Sigmoid colon (tissue), 6 donors: ENCODE measurements at regions not wholly inside any gene's neighbourhood (a gene's known extent, or its start where the extent isn't known, plus 50 kb on each side); places are given as distances from the start of the nearest gene placed in this dataset.

ENCODE experiments used
- DNase-seq: peaks from one replicate; pipeline ENCODE4 v3.0.0-alpha.2; 2019
- H3K27ac ChIP-seq, 4 donors: fragments of 200-600 bp; sonication (generic); one replicate each; pipeline ENCODE4 v1.5.1; 2016 to 2019; ENCODE audit warnings: mild to moderate bottlenecking in 1 of 4
- H3K27me3 ChIP-seq, 3 donors: fragments of 200-600 bp; sonication (generic); one replicate each; pipeline ENCODE4 v1.5.1; 2019; ENCODE audit warnings: mild to moderate bottlenecking in 1 of 3
- H3K36me3 ChIP-seq, 4 donors: fragments of 200-600 bp; sonication (generic); one replicate each; pipeline ENCODE4 v1.5.1; 2016 to 2019
- H3K4me1 ChIP-seq, 4 donors: fragments of 200-600 bp; sonication (generic); one replicate each; pipeline ENCODE4 v1.5.1; 2017 to 2019
- H3K4me3 ChIP-seq, 4 donors: fragments of 200-600 bp; sonication (generic); one replicate each; pipeline ENCODE4 v1.5.1; 2017 to 2019; ENCODE audit warnings: mild to moderate bottlenecking in 2 of 4, moderate library complexity in 1 of 4
- H3K9me3 ChIP-seq, 4 donors: fragments of 200-600 bp in 3 of 4; sonication (generic) in 3 of 4; one replicate each; pipeline versions ENCODE4 v1.5.1 to v1.6.1; 2013 to 2019
- EP300 ChIP-seq, 4 donors: sonication (generic); formaldehyde crosslinking; IDR thresholded peaks; one replicate each; pipeline ENCODE4 v1.6.1; 2017; ENCODE audit warnings: antibody characterized with exemption in 4 of 4
- POLR2A ChIP-seq, 2 donors: fragments of 450-650 bp; IDR thresholded peaks; one replicate each; pipeline ENCODE4 v1.6.1; 2016; ENCODE audit warnings: antibody characterized with exemption in 2 of 2, mild to moderate bottlenecking in 2 of 2, moderate library complexity in 2 of 2
- POLR2AphosphoS5 ChIP-seq, 4 donors: sonication (generic); formaldehyde crosslinking; IDR thresholded peaks; one replicate each; pipeline ENCODE4 v1.6.1; 2017; ENCODE audit warnings: antibody characterized with exemption in 4 of 4
- WGBS, 2 donors: extraction: QIAGEN DNeasy Blood & Tissue Kit; methylation state at CpG; one replicate each; pipeline ENCODE4 v1.1.7; 2013; 5-methylcytosine and 5-hydroxymethylcytosine counted together
- intact Hi-C: fragments of 100-400 bp; cut with DNase I; formaldehyde crosslinking; loops from one replicate; pipeline ENCODE4 v1.15.1; 2023
- TF ChIP-seq, protein P1 (sequence below), 4 experiments: fragments of 450-650 bp in 3 of 4; fragments of 200-600 bp in 1 of 4; IDR thresholded peaks; one replicate each; pipeline ENCODE4 v1.5.1; 2016 to 2019; ENCODE audit warnings: antibody characterized with exemption in 4 of 4, mild to moderate bottlenecking in 3 of 4, moderate library complexity in 2 of 4
- donor health status: healthy with polysubstance abuse.
- donor health status: healthy.

DNA sequence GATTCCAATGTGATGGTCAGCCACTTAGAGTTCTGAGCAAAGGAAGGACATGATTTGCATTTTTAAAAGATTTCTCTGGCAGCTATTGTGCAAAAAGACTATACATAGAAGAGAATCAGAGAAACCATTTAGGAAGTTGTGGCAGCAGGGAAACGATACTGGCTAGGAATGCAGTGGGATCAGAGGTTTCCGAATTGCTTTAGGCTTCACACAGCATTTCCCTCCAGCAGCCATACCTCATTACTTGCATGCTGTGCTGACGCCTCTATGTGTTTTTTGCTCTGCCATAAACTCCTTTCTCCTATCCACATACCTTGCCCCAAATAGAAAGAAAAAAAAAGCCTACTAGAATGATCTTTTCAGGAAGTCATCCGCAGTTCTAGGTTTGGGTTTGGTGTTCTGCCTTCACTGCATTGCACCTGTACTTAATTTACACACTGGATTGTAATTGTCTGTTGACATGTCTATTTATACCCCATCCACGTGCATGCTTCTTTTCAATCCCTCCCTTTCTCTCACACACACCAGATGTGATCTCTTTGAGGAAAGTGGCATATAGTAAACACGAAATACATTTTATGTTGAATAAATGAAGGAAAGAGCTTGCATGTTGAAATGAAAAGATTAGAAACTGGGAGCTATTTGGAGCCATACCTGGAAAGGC is 860.3 kb upstream of the SEMA6D start:
- DNase-seq, result no peak
- Histone ChIP-seq H3K27me3 (no peaks in the 10 kb centered on the region), H3K4me3 (no peak overlapping the region), H3K36me3 (no peaks in the 10 kb centered on the region), H3K27ac (no peak overlapping the region), H3K9me3 (no peaks in the 10 kb centered on the region), H3K4me1 (no peaks in the 10 kb centered on the region)
- intact Hi-C loops, result no loop called here
- 59% methylated on average over 6 of the region's 6 CpGs for WGBS, 2 donors
- TF ChIP-seq POLR2A (IDR thresholded peaks at IDR 0.05), result no peak
- TF ChIP-seq POLR2AphosphoS5 (IDR thresholded peaks at IDR 0.05), result no peak
- TF ChIP-seq, protein P1, sequence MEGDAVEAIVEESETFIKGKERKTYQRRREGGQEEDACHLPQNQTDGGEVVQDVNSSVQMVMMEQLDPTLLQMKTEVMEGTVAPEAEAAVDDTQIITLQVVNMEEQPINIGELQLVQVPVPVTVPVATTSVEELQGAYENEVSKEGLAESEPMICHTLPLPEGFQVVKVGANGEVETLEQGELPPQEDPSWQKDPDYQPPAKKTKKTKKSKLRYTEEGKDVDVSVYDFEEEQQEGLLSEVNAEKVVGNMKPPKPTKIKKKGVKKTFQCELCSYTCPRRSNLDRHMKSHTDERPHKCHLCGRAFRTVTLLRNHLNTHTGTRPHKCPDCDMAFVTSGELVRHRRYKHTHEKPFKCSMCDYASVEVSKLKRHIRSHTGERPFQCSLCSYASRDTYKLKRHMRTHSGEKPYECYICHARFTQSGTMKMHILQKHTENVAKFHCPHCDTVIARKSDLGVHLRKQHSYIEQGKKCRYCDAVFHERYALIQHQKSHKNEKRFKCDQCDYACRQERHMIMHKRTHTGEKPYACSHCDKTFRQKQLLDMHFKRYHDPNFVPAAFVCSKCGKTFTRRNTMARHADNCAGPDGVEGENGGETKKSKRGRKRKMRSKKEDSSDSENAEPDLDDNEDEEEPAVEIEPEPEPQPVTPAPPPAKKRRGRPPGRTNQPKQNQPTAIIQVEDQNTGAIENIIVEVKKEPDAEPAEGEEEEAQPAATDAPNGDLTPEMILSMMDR (IDR thresholded peaks at IDR 0.05), result no peak
- no peak for TF ChIP-seq EP300 (IDR thresholded peaks at IDR 0.05)

DNA sequence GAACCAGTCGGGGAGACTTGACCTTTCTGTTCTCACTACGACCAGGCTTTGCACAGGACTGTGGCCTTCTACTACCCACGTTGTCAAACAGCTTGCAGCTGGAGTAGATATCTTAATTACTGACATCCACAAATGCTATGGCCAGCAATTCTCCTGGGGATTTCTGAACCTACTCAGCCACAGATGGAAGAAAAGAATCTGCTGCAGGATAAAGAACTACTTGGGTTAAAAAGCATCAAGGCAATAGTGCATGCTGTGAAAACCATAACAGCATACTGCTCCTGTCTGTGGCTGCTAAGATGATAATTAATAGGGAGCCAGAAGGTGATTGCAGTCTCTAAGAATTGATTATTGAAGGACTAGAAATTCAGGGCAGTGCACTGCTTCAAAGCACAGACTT is 859.2 kb upstream of the SEMA6D start:
- Histone ChIP-seq H3K27me3 (no peaks in the 10 kb centered on the region), H3K4me1 (no peaks in the 10 kb centered on the region), H3K36me3 (no peaks in the 10 kb centered on the region), H3K4me3 (no peak overlapping the region), H3K27ac (no peak overlapping the region), H3K9me3 (no peaks in the 10 kb centered on the region)
- intact Hi-C loops, result no loop called here
- no peak for DNase-seq
- TF ChIP-seq POLR2AphosphoS5 (IDR thresholded peaks at IDR 0.05) (no peak), EP300 (IDR thresholded peaks at IDR 0.05) (no peak), POLR2A (IDR thresholded peaks at IDR 0.05) (no peak)
- TF ChIP-seq, protein P1 (IDR thresholded peaks at IDR 0.05), result no peak
- WGBS, 2 donors, result 67 to 68% methylated on average over 3 of the region's 3 CpGs

DNA sequence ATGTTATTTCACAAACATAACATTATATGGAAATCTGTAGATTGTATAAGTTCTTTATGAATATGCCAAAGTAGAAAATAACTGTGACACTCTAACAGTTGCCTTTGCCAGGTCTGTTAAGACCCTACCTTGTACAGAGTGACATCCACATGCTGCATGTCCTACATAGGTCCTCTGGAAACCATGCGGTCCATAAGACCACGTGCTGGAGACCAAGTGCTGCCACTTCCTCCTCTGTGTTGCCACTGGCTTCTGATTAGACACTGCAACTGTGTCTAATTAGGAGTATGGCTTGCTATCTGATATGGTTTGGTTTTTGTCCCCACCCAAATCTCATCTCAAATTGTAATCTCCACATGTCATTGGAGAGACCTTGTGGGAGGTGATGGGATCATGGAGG is 855.5 kb upstream of the SEMA6D start:
- Histone ChIP-seq H3K9me3 (no peaks in the 10 kb centered on the region), H3K4me1 (no peaks in the 10 kb centered on the region), H3K27me3 (no peaks in the 10 kb centered on the region), H3K4me3 (no peak overlapping the region), H3K27ac (no peak overlapping the region), H3K36me3 (no peaks in the 10 kb centered on the region)
- TF ChIP-seq EP300 (IDR thresholded peaks at IDR 0.05) (no peak), POLR2A (IDR thresholded peaks at IDR 0.05) (no peak), POLR2AphosphoS5 (IDR thresholded peaks at IDR 0.05) (no peak)
- TF ChIP-seq, protein P1 (IDR thresholded peaks at IDR 0.05), result no peak
- WGBS, 2 donors, result 91 to 92% methylated on average over 2 of the region's 2 CpGs
- no peak for DNase-seq
- intact Hi-C loops, result no loop called here

DNA sequence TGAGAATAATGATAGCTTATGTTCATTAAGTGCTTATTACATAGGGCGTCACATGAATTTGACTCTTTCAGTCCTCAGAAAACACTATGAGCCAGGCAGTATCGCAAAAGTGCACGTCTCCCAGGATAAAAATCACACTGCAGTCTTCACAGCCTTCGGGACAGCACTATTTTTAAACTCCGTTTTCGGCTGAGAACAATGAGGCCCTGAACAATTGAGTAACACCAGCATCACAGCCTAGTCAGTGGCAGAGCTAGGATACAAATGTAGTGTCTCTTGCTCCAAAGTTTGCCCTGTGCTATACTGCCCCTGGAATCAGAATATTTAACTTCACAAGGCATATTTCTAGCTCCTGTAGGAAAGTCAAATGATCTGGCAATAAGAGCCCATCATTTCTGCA is 852.1 kb upstream of the SEMA6D start:
- Histone ChIP-seq H3K27ac (no peak overlapping the region), H3K36me3 (no peaks in the 10 kb centered on the region), H3K4me3 (no peak overlapping the region), H3K27me3 (no peaks in the 10 kb centered on the region), H3K4me1 (no peaks in the 10 kb centered on the region), H3K9me3 (no peaks in the 10 kb centered on the region)
- no peak for DNase-seq
- 79 to 88% methylated on average over 6 of the region's 6 CpGs for WGBS, 2 donors
- intact Hi-C loops, result no loop called here
- TF ChIP-seq EP300 (IDR thresholded peaks at IDR 0.05) (no peak), POLR2A (IDR thresholded peaks at IDR 0.05) (no peak), POLR2AphosphoS5 (IDR thresholded peaks at IDR 0.05) (no peak)
- TF ChIP-seq, protein P1 (IDR thresholded peaks at IDR 0.05), result no peak
